ENCODE measurements at regions not wholly inside any gene's neighbourhood (a gene's known extent, or its start where the extent isn't known, plus 50 kb on each side); places are given as distances from the start of the nearest gene placed in this dataset.

DNA sequence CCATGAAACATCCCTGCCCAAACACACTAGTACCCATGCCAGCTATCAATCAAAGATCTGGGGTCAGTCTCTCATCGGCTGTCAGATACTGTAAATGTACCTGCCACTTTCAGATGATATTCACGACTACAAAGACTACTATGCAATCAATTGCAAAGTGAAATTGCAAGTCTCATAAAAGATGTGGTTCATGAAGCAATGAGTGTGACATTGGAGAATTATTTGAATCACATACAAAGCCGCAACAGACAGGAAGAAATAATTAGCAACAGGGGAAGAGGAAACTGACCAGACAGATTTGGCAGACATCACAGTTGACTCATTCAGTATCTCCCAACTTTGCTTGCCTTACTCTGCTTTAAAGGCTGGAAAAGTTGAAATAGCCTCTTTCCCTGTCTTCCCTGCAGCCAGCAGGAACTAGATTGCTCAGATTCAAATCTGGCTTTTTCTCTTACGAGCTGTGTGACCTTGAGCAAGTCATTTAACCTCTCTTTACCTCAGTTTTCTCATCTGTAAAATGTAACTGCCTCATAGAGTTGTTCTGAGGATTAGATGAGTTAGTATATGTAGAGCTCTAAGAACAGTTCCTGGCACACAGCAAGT lies 95.7 kb upstream of the C3orf80 start (continued):
- TF ChIP-seq, protein P1, sequence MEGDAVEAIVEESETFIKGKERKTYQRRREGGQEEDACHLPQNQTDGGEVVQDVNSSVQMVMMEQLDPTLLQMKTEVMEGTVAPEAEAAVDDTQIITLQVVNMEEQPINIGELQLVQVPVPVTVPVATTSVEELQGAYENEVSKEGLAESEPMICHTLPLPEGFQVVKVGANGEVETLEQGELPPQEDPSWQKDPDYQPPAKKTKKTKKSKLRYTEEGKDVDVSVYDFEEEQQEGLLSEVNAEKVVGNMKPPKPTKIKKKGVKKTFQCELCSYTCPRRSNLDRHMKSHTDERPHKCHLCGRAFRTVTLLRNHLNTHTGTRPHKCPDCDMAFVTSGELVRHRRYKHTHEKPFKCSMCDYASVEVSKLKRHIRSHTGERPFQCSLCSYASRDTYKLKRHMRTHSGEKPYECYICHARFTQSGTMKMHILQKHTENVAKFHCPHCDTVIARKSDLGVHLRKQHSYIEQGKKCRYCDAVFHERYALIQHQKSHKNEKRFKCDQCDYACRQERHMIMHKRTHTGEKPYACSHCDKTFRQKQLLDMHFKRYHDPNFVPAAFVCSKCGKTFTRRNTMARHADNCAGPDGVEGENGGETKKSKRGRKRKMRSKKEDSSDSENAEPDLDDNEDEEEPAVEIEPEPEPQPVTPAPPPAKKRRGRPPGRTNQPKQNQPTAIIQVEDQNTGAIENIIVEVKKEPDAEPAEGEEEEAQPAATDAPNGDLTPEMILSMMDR (IDR thresholded peaks at IDR 0.05; ENCODE audit: low read depth, low read length, missing input control): no peak
- TF ChIP-seq RAD21 (IDR thresholded peaks at IDR 0.05) (no peak), HNF4A (conservative IDR thresholded peaks at IDR 0.05) (no peak)
- TF ChIP-seq, protein P2, sequence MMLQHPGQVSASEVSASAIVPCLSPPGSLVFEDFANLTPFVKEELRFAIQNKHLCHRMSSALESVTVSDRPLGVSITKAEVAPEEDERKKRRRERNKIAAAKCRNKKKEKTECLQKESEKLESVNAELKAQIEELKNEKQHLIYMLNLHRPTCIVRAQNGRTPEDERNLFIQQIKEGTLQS (IDR thresholded peaks at IDR 0.05): no peak

DNA sequence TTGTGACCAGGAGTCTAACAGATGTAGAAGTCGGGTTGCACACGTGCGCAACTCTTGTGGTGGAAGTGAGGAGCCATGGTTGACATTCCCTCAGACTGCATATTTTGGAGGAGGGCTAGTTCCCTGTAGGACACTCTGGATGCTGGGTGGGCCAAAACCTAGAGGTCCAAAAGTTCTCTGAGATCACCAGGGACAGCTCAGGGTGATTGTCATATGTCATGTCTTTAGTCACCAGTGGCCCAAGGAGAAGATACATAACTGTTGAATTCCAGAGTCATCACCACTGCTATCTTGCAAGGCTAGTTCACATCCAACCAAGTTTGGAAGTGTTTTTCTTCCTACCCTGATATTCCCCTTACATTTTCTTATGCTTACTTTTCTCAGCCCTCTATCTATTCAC lies 95.2 kb upstream of the C3orf80 start:
- no peak overlapping the region for H3K27ac ChIP-seq (ENCODE audit: low read depth in 1 of 2, low read length in 2 of 2)
- H3K9ac ChIP-seq (ENCODE audit: low read depth in 1 of 2, low read length in 2 of 2): no peak overlapping the region
- H3K36me3 ChIP-seq (ENCODE audit: control insufficient read depth in 4 of 4, insufficient read depth in 3 of 4, low read depth in 1 of 4, low read length in 3 of 4): no peaks in the 10 kb centered on the region

DNA sequence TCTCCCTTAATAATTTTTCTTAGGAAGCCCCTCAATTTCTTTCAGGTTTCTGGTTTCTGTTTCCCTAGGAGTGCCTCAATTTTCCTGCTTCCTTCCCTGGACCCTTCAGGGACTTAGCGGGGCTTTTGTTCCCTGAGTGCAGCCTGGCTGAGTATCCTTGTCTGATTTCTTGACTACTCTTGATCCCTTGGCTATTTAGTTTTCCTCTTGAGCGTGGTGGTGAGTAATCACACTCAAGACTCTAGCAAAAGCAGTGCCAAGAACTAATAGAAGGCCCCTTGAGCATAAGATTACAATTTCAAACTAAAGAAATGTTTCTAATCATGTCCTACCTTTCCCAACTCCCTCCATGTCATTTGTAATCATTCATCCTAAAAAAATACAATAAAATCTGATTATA lies 94.3 kb upstream of the C3orf80 start:
- Histone ChIP-seq H3K27me3 (ENCODE audit: control insufficient read depth in 4 of 4, insufficient read depth in 4 of 4, low read length in 3 of 4) (peaks cover 0 to 4% (median 0%) of the 10 kb centered on the region in 4 donors), H3K36me3 (ENCODE audit: control insufficient read depth in 4 of 4, insufficient read depth in 3 of 4, low read depth in 1 of 4, low read length in 3 of 4) (no peaks in the 10 kb centered on the region), H3K4me1 (ENCODE audit: control insufficient read depth in 4 of 4, insufficient read depth in 4 of 4, low read length in 3 of 4) (no peaks in the 10 kb centered on the region), H3K9me3 (ENCODE audit: control insufficient read depth in 4 of 4, low read length in 3 of 4) (no peaks in the 10 kb centered on the region), H3K4me3 (ENCODE audit: low read depth in 1 of 3, low read length in 3 of 3) (no peak overlapping the region), H3K27ac (ENCODE audit: low read depth in 1 of 2, low read length in 2 of 2) (no peak overlapping the region), H3K9ac (ENCODE audit: low read depth in 1 of 2, low read length in 2 of 2) (no peak overlapping the region)
- WGBS: 82% methylated on average over 2 of the region's 2 CpGs
- DNase-seq (ENCODE audit: low spot score): no peak
- TF ChIP-seq, protein P3, sequence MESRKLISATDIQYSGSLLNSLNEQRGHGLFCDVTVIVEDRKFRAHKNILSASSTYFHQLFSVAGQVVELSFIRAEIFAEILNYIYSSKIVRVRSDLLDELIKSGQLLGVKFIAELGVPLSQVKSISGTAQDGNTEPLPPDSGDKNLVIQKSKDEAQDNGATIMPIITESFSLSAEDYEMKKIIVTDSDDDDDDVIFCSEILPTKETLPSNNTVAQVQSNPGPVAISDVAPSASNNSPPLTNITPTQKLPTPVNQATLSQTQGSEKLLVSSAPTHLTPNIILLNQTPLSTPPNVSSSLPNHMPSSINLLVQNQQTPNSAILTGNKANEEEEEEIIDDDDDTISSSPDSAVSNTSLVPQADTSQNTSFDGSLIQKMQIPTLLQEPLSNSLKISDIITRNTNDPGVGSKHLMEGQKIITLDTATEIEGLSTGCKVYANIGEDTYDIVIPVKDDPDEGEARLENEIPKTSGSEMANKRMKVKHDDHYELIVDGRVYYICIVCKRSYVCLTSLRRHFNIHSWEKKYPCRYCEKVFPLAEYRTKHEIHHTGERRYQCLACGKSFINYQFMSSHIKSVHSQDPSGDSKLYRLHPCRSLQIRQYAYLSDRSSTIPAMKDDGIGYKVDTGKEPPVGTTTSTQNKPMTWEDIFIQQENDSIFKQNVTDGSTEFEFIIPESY (IDR thresholded peaks at IDR 0.05): no peak
- no peak for TF ChIP-seq JUND (IDR thresholded peaks at IDR 0.05)
- no peak for TF ChIP-seq HNF4A (conservative IDR thresholded peaks at IDR 0.05)
- no peak for TF ChIP-seq NR2F2 (IDR thresholded peaks at IDR 0.05)
- no peak for TF ChIP-seq FOXA1 (IDR thresholded peaks at IDR 0.05)
- TF ChIP-seq RAD21 (IDR thresholded peaks at IDR 0.05): no peak
- TF ChIP-seq, protein P4, sequence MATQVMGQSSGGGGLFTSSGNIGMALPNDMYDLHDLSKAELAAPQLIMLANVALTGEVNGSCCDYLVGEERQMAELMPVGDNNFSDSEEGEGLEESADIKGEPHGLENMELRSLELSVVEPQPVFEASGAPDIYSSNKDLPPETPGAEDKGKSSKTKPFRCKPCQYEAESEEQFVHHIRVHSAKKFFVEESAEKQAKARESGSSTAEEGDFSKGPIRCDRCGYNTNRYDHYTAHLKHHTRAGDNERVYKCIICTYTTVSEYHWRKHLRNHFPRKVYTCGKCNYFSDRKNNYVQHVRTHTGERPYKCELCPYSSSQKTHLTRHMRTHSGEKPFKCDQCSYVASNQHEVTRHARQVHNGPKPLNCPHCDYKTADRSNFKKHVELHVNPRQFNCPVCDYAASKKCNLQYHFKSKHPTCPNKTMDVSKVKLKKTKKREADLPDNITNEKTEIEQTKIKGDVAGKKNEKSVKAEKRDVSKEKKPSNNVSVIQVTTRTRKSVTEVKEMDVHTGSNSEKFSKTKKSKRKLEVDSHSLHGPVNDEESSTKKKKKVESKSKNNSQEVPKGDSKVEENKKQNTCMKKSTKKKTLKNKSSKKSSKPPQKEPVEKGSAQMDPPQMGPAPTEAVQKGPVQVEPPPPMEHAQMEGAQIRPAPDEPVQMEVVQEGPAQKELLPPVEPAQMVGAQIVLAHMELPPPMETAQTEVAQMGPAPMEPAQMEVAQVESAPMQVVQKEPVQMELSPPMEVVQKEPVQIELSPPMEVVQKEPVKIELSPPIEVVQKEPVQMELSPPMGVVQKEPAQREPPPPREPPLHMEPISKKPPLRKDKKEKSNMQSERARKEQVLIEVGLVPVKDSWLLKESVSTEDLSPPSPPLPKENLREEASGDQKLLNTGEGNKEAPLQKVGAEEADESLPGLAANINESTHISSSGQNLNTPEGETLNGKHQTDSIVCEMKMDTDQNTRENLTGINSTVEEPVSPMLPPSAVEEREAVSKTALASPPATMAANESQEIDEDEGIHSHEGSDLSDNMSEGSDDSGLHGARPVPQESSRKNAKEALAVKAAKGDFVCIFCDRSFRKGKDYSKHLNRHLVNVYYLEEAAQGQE (IDR thresholded peaks at IDR 0.05): no peak
- TF ChIP-seq HNF4G (IDR thresholded peaks at IDR 0.05): no peak
- no peak for TF ChIP-seq SP1 (IDR thresholded peaks at IDR 0.05)
- TF ChIP-seq TAF1 (conservative IDR thresholded peaks at IDR 0.05): no peak

More for the DNA sequence above, 95.2 kb upstream of the C3orf80 start:
- no peak overlapping the region for H3K4me3 ChIP-seq (ENCODE audit: low read depth in 1 of 3, low read length in 3 of 3)
- peaks cover 0 to 4% (median 0%) of the 10 kb centered on the region in 4 donors for H3K27me3 ChIP-seq (ENCODE audit: control insufficient read depth in 4 of 4, insufficient read depth in 4 of 4, low read length in 3 of 4)
- no peak for DNase-seq (ENCODE audit: low spot score)
- H3K4me1 ChIP-seq (ENCODE audit: control insufficient read depth in 4 of 4, insufficient read depth in 4 of 4, low read length in 3 of 4): no peaks in the 10 kb centered on the region
- 92% methylated on average over 3 of the region's 3 CpGs for WGBS
- no peaks in the 10 kb centered on the region for H3K9me3 ChIP-seq (ENCODE audit: control insufficient read depth in 4 of 4, low read length in 3 of 4)
- TF ChIP-seq HNF4G (IDR thresholded peaks at IDR 0.05) (no peak), GABPA (IDR thresholded peaks at IDR 0.05 in 1 of 2, conservative IDR thresholded peaks at IDR 0.05 in 1 of 2) (no peak), HNF4A (conservative IDR thresholded peaks at IDR 0.05) (no peak), RAD21 (IDR thresholded peaks at IDR 0.05) (no peak), FOXA1 (IDR thresholded peaks at IDR 0.05) (no peak)

Measured in liver (tissue), 8 donors.